ENCODE measurements at regions not wholly inside any gene's neighbourhood (a gene's known extent, or its start where the extent isn't known, plus 50 kb on each side); places are given as distances from the start of the nearest gene placed in this dataset.

GRCh38 chrX:39308126-39308525 is 506.9 kb downstream of the MID1IP1 start:
- TF ChIP-seq CTCF (IDR thresholded peaks at IDR 0.05; ENCODE audit: low read depth, low read length): no peak
- DNase-seq (ENCODE audit: low read depth in 2 of 2): peak in 1 of 2 donors; percentile 22
- H3K4me3 ChIP-seq (replicated peaks in 1 of 2; ENCODE audit: low read depth in 2 of 2, low read length in 2 of 2): no peak overlapping the region

GRCh38 chrX:39309018-39309635 is 507.9 kb downstream of the MID1IP1 start:
- DNase-seq (ENCODE audit: low read depth in 2 of 2): peak; percentile 37 to 38
- TF ChIP-seq CTCF (IDR thresholded peaks at IDR 0.05; ENCODE audit: low read depth, low read length): no peak
- H3K4me3 ChIP-seq (replicated peaks in 1 of 2; ENCODE audit: low read depth in 2 of 2, low read length in 2 of 2): no peak overlapping the region

GRCh38 chrX:39309721-39310152 is 508.5 kb downstream of the MID1IP1 start:
- TF ChIP-seq CTCF (IDR thresholded peaks at IDR 0.05; ENCODE audit: low read depth, low read length): no peak
- H3K4me3 ChIP-seq (replicated peaks in 1 of 2; ENCODE audit: low read depth in 2 of 2, low read length in 2 of 2): no peak overlapping the region
- peak; percentile 5 to 19 for DNase-seq (ENCODE audit: low read depth in 2 of 2)

GRCh38 chrX:39310891-39311290 is 509.6 kb downstream of the MID1IP1 start:
- H3K4me3 ChIP-seq (replicated peaks in 1 of 2; ENCODE audit: low read depth in 2 of 2, low read length in 2 of 2): no peak overlapping the region
- no peak for DNase-seq (ENCODE audit: low read depth in 2 of 2)
- no peak for TF ChIP-seq CTCF (IDR thresholded peaks at IDR 0.05; ENCODE audit: low read depth, low read length)

- H3K4me3 ChIP-seq (replicated peaks in 1 of 2; ENCODE audit: low read depth in 2 of 2, low read length in 2 of 2): no peak overlapping the region
- DNase-seq (ENCODE audit: low read depth in 2 of 2): no peak
- no peak for TF ChIP-seq CTCF (IDR thresholded peaks at IDR 0.05; ENCODE audit: low read depth, low read length)
Observed at GRCh38 chrX:39311646-39312045, 510.4 kb downstream of the MID1IP1 start.

GRCh38 chrX:39313146-39313545 is 511.9 kb downstream of the MID1IP1 start:
- TF ChIP-seq CTCF (IDR thresholded peaks at IDR 0.05; ENCODE audit: low read depth, low read length): no peak
- no peak for DNase-seq (ENCODE audit: low read depth in 2 of 2)
- H3K4me3 ChIP-seq (replicated peaks in 1 of 2; ENCODE audit: low read depth in 2 of 2, low read length in 2 of 2): no peak overlapping the region

All from cardiac fibroblast (primary cell).